Effector memory CD4-positive, alpha-beta T cell (primary cell): ENCODE measurements at regions not wholly inside any gene's neighbourhood (a gene's known extent, or its start where the extent isn't known, plus 50 kb on each side); places are given as distances from the start of the nearest gene placed in this dataset.

Source experiments
- DNase-seq, 3 donors: peaks; one replicate each; pipeline ENCODE4 v3.0.0-alpha.2; 2020
- H3K27ac ChIP-seq: 2 replicates; pipeline ENCODE4 v1.7.0; 2013; ENCODE audit warnings: mild to moderate bottlenecking, low read length, moderate library complexity; ENCODE audit not compliant: insufficient read depth, poor library complexity, severe bottlenecking
- H3K27me3 ChIP-seq: replicated peaks from 2 replicates; pipeline ENCODE4 v1.7.0; 2013; ENCODE audit warnings: mild to moderate bottlenecking, low read length; ENCODE audit not compliant: insufficient read depth, control insufficient read depth, poor library complexity, severe bottlenecking
- H3K36me3 ChIP-seq: 2 replicates; pipeline ENCODE4 v1.7.0; 2013; ENCODE audit warnings: mild to moderate bottlenecking, low read length, moderate library complexity; ENCODE audit not compliant: control insufficient read depth, insufficient read depth
- H3K4me1 ChIP-seq: 2 replicates; pipeline ENCODE4 v1.7.0; 2013; ENCODE audit warnings: low read length, mild to moderate bottlenecking; ENCODE audit not compliant: control insufficient read depth, insufficient read depth, poor library complexity, severe bottlenecking
- H3K4me3 ChIP-seq: 2 replicates; pipeline ENCODE4 v1.7.0; 2013; ENCODE audit warnings: low read length, low read depth, mild to moderate bottlenecking; ENCODE audit not compliant: insufficient read depth, poor library complexity, severe bottlenecking
- H3K9me3 ChIP-seq: 2 replicates; pipeline ENCODE4 v1.7.0; 2013; ENCODE audit warnings: mild to moderate bottlenecking, low read length, moderate library complexity; ENCODE audit not compliant: control insufficient read depth

DNA sequence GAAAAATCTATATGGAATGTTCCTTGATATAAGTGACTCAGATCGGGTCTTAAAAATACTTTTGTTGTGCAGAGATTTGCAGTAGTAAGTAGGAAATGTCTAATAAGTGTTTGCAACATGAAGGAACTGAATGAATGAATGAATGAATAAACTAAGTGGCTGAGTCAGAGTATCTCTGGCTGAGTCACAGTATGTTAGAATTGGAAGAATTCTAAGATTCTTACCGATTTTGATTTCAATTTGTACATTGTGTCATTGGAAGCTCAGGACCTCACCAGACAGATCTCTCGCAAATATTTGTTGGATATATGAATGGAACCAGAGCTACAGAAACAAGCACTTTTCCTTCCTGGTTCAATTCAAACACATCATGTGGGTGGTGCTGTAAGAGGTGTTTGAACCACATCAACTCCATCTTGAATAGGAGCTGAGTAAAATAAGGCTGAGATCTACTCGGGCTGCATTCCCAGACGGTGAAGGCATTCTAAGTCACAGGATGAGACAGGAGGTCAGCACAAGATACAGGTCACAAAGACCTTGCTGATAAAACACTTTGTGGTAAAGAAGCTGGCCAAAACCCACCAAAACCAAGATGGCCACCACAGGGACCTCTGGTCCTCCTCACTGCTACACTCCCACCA lies 123.9 kb upstream of the FOXN3 start:
- Histone ChIP-seq H3K27me3 (no peaks in the 10 kb centered on the region), H3K9me3 (no peaks in the 10 kb centered on the region), H3K36me3 (no peaks in the 10 kb centered on the region), H3K4me1 (no peaks in the 10 kb centered on the region), H3K27ac (no peak overlapping the region), H3K4me3 (no peak overlapping the region)
- DNase-seq, result no peak

DNA sequence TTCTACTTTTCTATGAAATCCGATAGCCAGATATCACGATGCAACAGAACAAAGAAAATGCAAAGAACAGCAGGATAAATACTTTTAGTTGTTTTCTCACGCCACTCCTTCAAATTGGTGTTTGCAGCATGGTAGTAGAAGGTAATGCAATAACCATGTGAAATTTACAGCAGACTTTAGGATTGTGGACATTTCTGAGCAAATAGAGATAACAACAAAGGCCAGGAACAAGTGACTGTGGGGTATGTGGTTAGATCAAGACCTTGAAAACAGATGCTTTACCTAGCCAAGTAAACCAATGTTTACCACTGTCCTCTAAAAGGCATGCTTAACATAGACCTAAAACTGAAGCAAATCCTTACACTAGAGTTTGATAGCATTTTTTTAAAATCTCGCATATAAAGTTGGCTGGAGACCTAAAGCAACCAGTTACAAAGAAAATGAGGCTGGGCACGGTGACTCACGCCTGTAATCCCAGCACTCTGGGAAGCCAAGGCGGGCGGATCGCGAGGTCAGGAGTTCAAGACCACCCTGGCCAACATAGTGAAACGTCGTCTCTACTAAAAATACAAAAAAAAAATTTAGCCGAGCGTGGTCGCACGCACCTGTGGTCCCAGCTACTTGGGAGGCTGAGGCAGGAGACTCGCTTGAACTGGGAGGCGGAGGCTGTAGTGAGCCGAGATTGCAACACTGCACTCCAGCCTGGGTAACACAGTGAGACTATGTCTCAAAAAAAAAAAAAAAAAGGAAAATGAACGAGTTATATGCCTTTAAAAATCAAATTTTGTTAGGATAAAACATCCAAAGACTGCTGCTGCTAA lies 123.2 kb upstream of the FOXN3 start:
- Histone ChIP-seq H3K4me1 (no peaks in the 10 kb centered on the region), H3K27me3 (no peaks in the 10 kb centered on the region), H3K4me3 (no peak overlapping the region), H3K36me3 (no peaks in the 10 kb centered on the region), H3K9me3 (no peaks in the 10 kb centered on the region), H3K27ac (no peak overlapping the region)
- DNase-seq, result no peak

DNA sequence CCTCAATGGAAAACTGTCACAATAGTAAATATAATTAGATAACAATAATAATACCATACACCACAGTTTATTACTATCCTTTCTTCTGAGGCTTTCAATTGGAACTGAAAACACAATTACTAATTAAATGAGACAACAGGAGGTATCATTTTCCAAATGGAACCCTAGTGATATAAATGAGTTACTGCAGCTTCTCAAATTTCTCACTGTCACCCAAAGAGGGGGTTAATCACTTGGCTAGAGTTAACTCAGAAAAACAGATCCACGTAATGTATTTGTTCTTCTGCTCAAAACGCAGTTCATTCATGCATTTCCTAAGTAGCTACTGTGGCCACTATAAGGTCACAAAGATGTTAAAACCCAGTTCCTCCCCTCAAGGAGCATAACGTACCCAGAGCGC lies 120.9 kb upstream of the FOXN3 start:
- Histone ChIP-seq H3K4me3 (no peak overlapping the region), H3K27ac (no peak overlapping the region), H3K27me3 (no peaks in the 10 kb centered on the region), H3K4me1 (no peaks in the 10 kb centered on the region), H3K36me3 (no peaks in the 10 kb centered on the region), H3K9me3 (no peaks in the 10 kb centered on the region)
- no peak for DNase-seq

DNA sequence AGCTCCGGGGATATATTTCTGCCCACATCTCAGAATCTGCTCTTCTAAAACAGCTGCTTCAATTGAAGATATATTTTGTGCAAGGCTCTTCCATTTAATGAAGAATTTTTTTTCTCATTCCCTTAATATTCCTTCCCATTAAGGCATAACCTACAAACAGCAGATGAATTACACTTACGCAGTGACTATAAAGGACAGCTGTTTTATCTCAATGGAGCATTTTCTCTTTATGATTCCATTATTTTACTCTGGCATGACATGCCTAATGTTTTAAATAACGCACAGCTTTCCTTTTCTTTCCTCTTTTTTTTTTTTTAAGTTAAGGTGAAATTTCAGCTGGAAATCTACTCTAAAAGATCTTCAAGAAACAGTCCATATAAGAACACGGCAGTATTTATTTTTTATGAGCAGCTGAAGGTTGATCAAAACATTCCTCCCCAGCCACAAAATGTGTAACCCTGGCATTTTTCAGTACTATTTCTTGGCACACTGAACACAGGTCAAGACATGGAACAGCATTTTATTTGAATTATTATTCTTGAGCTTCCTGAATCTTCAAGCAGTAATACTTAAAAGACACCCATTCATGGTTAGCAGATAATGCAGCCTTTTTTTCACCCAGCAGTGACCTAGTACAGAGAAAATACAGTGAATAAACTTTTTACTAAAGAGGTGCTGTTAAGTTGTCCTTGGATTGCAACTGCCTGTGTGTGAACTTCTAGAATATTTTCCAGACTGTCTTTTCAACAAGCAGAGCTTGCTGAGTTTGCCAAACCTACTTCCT lies 118.1 kb upstream of the FOXN3 start:
- no peak overlapping the region for H3K27ac ChIP-seq

DNA sequence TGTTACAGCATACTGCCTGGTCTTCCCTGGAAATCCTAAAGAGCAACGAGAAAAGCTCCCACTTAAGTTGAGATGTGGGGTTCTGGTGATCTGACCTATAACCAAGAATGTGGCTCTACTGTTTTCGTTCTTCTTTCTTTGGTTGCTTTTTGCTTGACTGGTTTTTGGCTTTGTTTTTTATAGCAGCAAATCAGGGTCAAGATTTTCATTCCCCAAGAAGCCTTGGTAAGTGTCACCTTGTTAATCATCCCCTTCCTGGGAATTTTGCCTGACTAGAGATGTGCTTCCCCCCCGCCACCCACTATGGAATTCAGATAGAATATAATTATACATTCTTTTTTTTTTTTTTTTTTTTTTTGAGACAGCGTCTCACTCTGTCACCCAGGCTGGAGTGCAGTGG lies 116.7 kb upstream of the FOXN3 start:
- Histone ChIP-seq H3K27me3 (no peaks in the 10 kb centered on the region), H3K9me3 (no peaks in the 10 kb centered on the region), H3K27ac (no peak overlapping the region), H3K36me3 (no peaks in the 10 kb centered on the region), H3K4me1 (no peaks in the 10 kb centered on the region), H3K4me3 (no peak overlapping the region)
- DNase-seq, result no peak

More for the DNA sequence above, 118.1 kb upstream of the FOXN3 start:
- Histone ChIP-seq H3K4me1 (no peaks in the 10 kb centered on the region), H3K4me3 (no peak overlapping the region), H3K36me3 (no peaks in the 10 kb centered on the region), H3K9me3 (no peaks in the 10 kb centered on the region), H3K27me3 (no peaks in the 10 kb centered on the region)
- no peak for DNase-seq

DNA sequence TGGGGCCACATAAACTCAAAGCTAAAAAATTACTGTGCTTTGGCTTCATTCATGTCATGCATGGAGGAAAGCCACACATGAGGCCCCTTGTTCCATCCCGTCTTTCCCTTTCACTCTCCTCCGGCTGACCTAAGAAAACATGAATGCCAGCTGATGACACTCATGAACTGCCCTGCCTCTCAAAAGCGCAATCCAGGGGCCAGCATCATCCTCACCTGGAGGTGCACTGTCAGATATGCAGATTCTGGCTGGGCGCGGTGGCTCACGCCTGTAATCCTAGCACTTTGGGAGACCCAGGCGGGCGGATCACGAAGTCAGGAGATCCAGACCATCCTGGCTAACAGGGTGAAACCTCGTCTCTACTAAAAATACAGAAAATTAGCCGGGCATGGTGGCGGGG lies 116.1 kb upstream of the FOXN3 start:
- DNase-seq, result no peak
- Histone ChIP-seq H3K27me3 (no peaks in the 10 kb centered on the region), H3K4me3 (no peak overlapping the region), H3K36me3 (no peaks in the 10 kb centered on the region), H3K4me1 (no peaks in the 10 kb centered on the region), H3K27ac (no peak overlapping the region), H3K9me3 (no peaks in the 10 kb centered on the region)

DNA sequence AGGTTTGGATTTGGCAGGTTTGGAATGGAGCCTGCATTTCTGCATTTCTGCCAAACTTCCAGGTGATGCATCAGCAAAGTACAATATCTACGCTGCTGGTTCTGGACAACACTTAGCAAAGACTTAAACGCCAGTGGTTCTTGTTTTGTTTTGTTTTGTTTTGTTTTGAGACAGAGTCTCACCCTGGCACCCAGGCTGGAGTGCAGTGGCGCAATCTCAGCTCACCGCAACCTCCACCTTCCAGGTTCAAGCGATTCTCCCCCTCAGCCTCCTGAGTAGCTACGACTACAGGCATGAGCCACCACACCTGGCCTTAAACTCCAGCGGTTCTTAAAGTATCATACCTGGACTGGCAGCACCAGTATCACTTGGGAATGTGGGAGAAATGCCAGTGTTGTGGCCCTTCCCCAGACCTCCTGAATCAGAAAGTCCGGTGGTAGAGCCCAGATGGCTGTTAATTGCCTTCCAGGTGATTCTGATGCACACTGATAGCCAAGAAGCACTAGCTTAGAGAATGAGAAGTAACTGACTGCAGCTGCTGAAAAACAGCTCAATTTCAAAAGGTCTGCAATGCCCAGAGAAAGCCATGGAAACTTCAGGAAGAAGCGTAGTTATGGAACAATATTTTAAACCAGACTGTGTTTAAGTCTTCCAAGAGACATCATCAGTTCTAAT lies 114.8 kb upstream of the FOXN3 start:
- H3K4me3 ChIP-seq, result no peak overlapping the region
- H3K27me3 ChIP-seq, result no peaks in the 10 kb centered on the region
- H3K27ac ChIP-seq, result no peak overlapping the region
- DNase-seq, result no peak
- H3K4me1 ChIP-seq, result no peaks in the 10 kb centered on the region
- no peaks in the 10 kb centered on the region for H3K36me3 ChIP-seq
- no peaks in the 10 kb centered on the region for H3K9me3 ChIP-seq

DNA sequence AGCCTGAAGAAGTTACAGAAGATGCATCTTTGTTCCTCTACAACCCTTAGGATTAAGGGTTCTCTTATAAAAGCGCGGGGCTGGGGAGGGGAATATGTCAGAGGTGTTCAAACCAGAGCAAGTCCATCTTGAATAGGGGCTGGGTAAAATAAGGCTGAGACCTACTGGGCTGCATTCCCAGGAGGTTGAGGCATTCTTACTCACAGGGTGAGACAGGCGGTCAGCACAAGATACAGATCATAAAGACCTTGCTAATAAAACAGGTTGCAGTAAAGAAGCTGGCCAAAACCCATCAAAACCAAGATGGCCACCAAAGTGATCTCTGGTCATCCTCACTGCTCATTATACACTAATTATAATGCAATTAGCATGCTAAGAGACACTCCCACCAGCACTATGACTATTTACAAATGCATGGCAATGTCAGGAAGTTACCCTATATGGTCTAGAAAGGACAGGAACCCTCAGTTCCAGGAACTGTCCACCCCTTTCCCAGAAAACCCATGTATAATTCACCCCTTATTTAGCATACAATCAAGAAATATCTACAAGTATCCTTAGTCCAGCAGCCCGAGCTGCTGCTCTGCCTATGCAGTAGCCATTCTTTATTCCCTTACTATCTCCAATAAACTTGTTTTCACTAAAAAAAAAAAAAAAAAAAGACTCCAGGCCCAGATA lies 108.1 kb upstream of the FOXN3 start:
- no peak for DNase-seq

DNA sequence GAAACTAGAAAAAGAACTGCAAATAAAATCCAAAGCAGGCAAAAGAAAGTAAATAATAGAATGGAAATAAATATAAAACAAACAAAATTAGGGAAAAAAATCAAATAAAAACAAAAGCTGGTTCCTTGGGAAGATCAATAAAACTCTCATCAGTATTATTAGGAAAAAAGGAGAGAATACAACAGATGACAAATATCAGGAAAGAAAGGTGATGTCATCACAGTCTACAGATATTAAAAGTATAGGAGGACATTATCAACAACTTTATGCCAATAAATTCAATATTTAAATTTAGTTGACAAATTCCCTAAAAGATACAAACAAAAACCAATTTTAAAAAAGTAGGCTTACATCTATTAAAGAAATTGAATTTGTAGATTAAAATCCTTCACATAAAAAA lies 107.4 kb upstream of the FOXN3 start:
- no peaks in the 10 kb centered on the region for H3K9me3 ChIP-seq
- no peak overlapping the region for H3K27ac ChIP-seq
- H3K36me3 ChIP-seq, result no peaks in the 10 kb centered on the region
- DNase-seq, result no peak
- H3K4me1 ChIP-seq, result no peaks in the 10 kb centered on the region
- H3K27me3 ChIP-seq, result no peaks in the 10 kb centered on the region
- H3K4me3 ChIP-seq, result no peak overlapping the region

More for the DNA sequence above, 108.1 kb upstream of the FOXN3 start:
- no peaks in the 10 kb centered on the region for H3K36me3 ChIP-seq
- no peaks in the 10 kb centered on the region for H3K9me3 ChIP-seq
- H3K4me3 ChIP-seq, result no peak overlapping the region
- no peaks in the 10 kb centered on the region for H3K4me1 ChIP-seq
- no peak overlapping the region for H3K27ac ChIP-seq
- no peaks in the 10 kb centered on the region for H3K27me3 ChIP-seq
